ENCODE measurements at regions not wholly inside any gene's neighbourhood (a gene's known extent, or its start where the extent isn't known, plus 50 kb on each side); places are given as distances from the start of the nearest gene placed in this dataset.

GRCh38 chr15:100781061-100781960 lies 98.3 kb upstream of the ALDH1A3 start:
- ChIA-PET POLR2A (no interaction called here), SMC1A (ENCODE audit: uncharacterized antibody, unreplicated experiment) (no interaction called here), CTCF (no interaction called here), RAD21 (ENCODE audit: unreplicated experiment) (no interaction called here)
- no peaks in the 10 kb centered on the region for H3K9me3 ChIP-seq (replicated peaks; ENCODE audit: control insufficient read depth, insufficient read depth, low read length)
- H3K4me1 ChIP-seq (ENCODE audit: control insufficient read depth, insufficient read depth, low read length) = peaks cover 3% of the 10 kb centered on the region
- H3K79me2 ChIP-seq (ENCODE audit: control insufficient read depth, insufficient read depth, low read length) = no peaks in the 10 kb centered on the region
- intact Hi-C loops (cut with micrococcal nuclease; ENCODE audit: unreplicated experiment) (no loop called here), in situ Hi-C loops (cut with MboI) (no loop called here)
- H3K27ac ChIP-seq (ENCODE audit: control insufficient read depth, insufficient read depth) = no peak overlapping the region
- WGBS (ENCODE audit: insufficient coverage, insufficient replicate concordance, low lambda C conversion rate, missing lambda C conversion rate) = 18% methylated on average over 11 of the region's 11 CpGs
- H3K4me3 ChIP-seq = no peak overlapping the region
- no peaks in the 10 kb centered on the region for H3K36me3 ChIP-seq (ENCODE audit: control insufficient read depth in 2 of 2, insufficient read depth in 2 of 2, low read length in 1 of 2)
- no TSS peak for BruUV-seq (replicated peaks)
- H3K9ac ChIP-seq (ENCODE audit: control insufficient read depth, insufficient read depth, low read length) = no peak overlapping the region
- no peak for TF ChIP-seq KAT2A (conservative IDR thresholded peaks at IDR 0.05; ENCODE audit: control insufficient read depth, low read depth, low read length)
- TF ChIP-seq RBBP5 (conservative IDR thresholded peaks at IDR 0.05) = no peak
- no peaks in the 10 kb centered on the region for H4K20me1 ChIP-seq (ENCODE audit: control insufficient read depth, insufficient read depth)
- H3K27me3 ChIP-seq (replicated peaks in 1 of 2; ENCODE audit: control insufficient read depth in 2 of 2, insufficient read depth in 2 of 2, low read length in 1 of 2) = no peaks in the 10 kb centered on the region; a peak in 1 of 4 replicates
- DNase-seq (ENCODE audit: low read depth, low spot score) (no peak), ATAC-seq (no peak), FAIRE-seq (no peak)
- no peak overlapping the region for H3K4me2 ChIP-seq (ENCODE audit: control insufficient read depth, insufficient read depth)
- no peak overlapping the region for H2AFZ ChIP-seq (ENCODE audit: control insufficient read depth, low read depth, low read length)

DNA sequence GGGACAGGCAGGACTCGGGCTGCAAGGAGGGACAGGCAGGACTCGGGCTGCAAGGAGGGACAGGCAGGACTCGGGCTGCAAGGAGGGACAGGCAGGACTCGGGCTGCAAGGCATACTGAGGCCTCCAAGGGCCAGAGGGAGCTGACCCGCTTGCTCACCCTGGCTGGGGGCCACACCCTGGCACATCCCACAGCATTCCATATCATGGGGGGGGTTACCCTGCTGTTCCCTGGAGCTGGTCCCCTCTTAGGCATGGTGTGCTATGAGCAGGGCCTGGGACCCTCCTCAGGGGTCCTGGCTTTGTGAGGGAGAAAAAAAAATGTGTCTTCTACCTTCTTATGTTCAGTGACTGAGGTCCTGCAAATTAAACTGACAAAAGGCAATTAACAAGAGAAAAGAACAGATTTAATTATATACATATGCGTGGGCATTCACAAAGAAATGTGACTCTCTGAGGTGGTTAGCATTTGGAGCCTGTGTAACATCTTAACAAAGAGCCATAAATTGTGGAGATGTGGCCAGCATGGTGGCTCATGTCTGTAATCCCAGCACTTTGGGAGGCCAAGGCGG lies 97.6 kb upstream of the ALDH1A3 start:
- Histone ChIP-seq H3K4me2 (ENCODE audit: control insufficient read depth, insufficient read depth) (no peak overlapping the region), H3K9me3 (replicated peaks; ENCODE audit: control insufficient read depth, insufficient read depth, low read length) (no peaks in the 10 kb centered on the region), H4K20me1 (ENCODE audit: control insufficient read depth, insufficient read depth) (no peaks in the 10 kb centered on the region), H2AFZ (ENCODE audit: control insufficient read depth, low read depth, low read length) (no peak overlapping the region), H3K27ac (ENCODE audit: control insufficient read depth, insufficient read depth) (no peak overlapping the region), H3K4me1 (ENCODE audit: control insufficient read depth, insufficient read depth, low read length) (peaks cover 3% of the 10 kb centered on the region), H3K27me3 (replicated peaks in 1 of 2; ENCODE audit: control insufficient read depth in 2 of 2, insufficient read depth in 2 of 2, low read length in 1 of 2) (no peaks in the 10 kb centered on the region; a peak in 1 of 4 replicates), H3K79me2 (ENCODE audit: control insufficient read depth, insufficient read depth, low read length) (no peaks in the 10 kb centered on the region), H3K4me3 (no peak overlapping the region), H3K9ac (ENCODE audit: control insufficient read depth, insufficient read depth, low read length) (no peak overlapping the region), H3K36me3 (ENCODE audit: control insufficient read depth in 2 of 2, insufficient read depth in 2 of 2, low read length in 1 of 2) (no peaks in the 10 kb centered on the region)
- no peak for ATAC-seq
- ChIA-PET RAD21 (ENCODE audit: unreplicated experiment) (no interaction called here), CTCF (no interaction called here), POLR2A (no interaction called here), SMC1A (ENCODE audit: uncharacterized antibody, unreplicated experiment) (no interaction called here)
- no TSS peak for BruUV-seq (replicated peaks)
- FAIRE-seq = no peak
- no peak for DNase-seq (ENCODE audit: low read depth, low spot score)
- intact Hi-C loops (cut with micrococcal nuclease; ENCODE audit: unreplicated experiment) (no loop called here), in situ Hi-C loops (cut with MboI) (no loop called here)
- 21% methylated on average over 6 of the region's 7 CpGs for WGBS (ENCODE audit: insufficient coverage, insufficient replicate concordance, low lambda C conversion rate, missing lambda C conversion rate)
- no peak for TF ChIP-seq ESRRA (IDR thresholded peaks at IDR 0.05; ENCODE audit: low read length)
- no peak for TF ChIP-seq SREBF1 (IDR thresholded peaks at IDR 0.05; ENCODE audit: low read length)
- TF ChIP-seq CREM (IDR thresholded peaks at IDR 0.05; ENCODE audit: low read depth) = no peak
- TF ChIP-seq, protein P1, sequence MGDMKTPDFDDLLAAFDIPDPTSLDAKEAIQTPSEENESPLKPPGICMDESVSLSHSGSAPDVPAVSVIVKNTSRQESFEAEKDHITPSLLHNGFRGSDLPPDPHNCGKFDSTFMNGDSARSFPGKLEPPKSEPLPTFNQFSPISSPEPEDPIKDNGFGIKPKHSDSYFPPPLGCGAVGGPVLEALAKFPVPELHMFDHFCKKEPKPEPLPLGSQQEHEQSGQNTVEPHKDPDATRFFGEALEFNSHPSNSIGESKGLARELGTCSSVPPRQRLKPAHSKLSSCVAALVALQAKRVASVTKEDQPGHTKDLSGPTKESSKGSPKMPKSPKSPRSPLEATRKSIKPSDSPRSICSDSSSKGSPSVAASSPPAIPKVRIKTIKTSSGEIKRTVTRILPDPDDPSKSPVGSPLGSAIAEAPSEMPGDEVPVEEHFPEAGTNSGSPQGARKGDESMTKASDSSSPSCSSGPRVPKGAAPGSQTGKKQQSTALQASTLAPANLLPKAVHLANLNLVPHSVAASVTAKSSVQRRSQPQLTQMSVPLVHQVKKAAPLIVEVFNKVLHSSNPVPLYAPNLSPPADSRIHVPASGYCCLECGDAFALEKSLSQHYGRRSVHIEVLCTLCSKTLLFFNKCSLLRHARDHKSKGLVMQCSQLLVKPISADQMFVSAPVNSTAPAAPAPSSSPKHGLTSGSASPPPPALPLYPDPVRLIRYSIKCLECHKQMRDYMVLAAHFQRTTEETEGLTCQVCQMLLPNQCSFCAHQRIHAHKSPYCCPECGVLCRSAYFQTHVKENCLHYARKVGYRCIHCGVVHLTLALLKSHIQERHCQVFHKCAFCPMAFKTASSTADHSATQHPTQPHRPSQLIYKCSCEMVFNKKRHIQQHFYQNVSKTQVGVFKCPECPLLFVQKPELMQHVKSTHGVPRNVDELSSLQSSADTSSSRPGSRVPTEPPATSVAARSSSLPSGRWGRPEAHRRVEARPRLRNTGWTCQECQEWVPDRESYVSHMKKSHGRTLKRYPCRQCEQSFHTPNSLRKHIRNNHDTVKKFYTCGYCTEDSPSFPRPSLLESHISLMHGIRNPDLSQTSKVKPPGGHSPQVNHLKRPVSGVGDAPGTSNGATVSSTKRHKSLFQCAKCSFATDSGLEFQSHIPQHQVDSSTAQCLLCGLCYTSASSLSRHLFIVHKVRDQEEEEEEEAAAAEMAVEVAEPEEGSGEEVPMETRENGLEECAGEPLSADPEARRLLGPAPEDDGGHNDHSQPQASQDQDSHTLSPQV (IDR thresholded peaks at IDR 0.05) = no peak
- TF ChIP-seq KDM1A (IDR thresholded peaks at IDR 0.05; ENCODE audit: borderline replicate concordance) = no peak
- no peak for TF ChIP-seq POLR2A (IDR thresholded peaks at IDR 0.05; ENCODE audit: low read depth, low read length)
- TF ChIP-seq MEF2B (IDR thresholded peaks at IDR 0.05; ENCODE audit: partially characterized antibody, poor library complexity, severe bottlenecking) = no peak
- no peak for TF ChIP-seq JUND (IDR thresholded peaks at IDR 0.05; ENCODE audit: low read depth, low read length)
- TF ChIP-seq, protein P2, sequence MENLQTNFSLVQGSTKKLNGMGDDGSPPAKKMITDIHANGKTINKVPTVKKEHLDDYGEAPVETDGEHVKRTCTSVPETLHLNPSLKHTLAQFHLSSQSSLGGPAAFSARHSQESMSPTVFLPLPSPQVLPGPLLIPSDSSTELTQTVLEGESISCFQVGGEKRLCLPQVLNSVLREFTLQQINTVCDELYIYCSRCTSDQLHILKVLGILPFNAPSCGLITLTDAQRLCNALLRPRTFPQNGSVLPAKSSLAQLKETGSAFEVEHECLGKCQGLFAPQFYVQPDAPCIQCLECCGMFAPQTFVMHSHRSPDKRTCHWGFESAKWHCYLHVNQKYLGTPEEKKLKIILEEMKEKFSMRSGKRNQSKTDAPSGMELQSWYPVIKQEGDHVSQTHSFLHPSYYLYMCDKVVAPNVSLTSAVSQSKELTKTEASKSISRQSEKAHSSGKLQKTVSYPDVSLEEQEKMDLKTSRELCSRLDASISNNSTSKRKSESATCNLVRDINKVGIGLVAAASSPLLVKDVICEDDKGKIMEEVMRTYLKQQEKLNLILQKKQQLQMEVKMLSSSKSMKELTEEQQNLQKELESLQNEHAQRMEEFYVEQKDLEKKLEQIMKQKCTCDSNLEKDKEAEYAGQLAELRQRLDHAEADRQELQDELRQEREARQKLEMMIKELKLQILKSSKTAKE (IDR thresholded peaks at IDR 0.05; ENCODE audit: low read depth, poor library complexity, severe bottlenecking) = no peak

Data from GM12878 (cell line).